IPS-18c (cell line): ENCODE measurements at regions not wholly inside any gene's neighbourhood (a gene's known extent, or its start where the extent isn't known, plus 50 kb on each side); places are given as distances from the start of the nearest gene placed in this dataset.
"Not testable (repeated sequence)": the region's sequence is repeated elsewhere in the genome, so short reads cannot be mapped to it uniquely, and the experiment has no call there.

Experiments used
- H3K4me3 ChIP-seq: 2 replicates; pipeline ENCODE4 v1.7.0; 2013; ENCODE audit warnings: low read depth, mild to moderate bottlenecking, low read length, moderate library complexity; ENCODE audit not compliant: insufficient read depth
- H3K9me3 ChIP-seq: one replicate; pipeline ENCODE4 v1.6.1; 2013; ENCODE audit warnings: mild to moderate bottlenecking, low read length, moderate library complexity; ENCODE audit not compliant: control insufficient read depth, insufficient read depth

GRCh38 chr7:91473619-91474018 lies 209.4 kb downstream of the FZD1 start:
- Histone ChIP-seq H3K4me3 (no peak overlapping the region), H3K9me3 (no peaks in the 10 kb centered on the region)

- Histone ChIP-seq H3K4me3 (no peak overlapping the region), H3K9me3 (no peaks in the 10 kb centered on the region)
These were observed 209.8 kb downstream of the FZD1 start for GRCh38 chr7:91474074-91474473.

- H3K4me3 ChIP-seq, H3K9me3 ChIP-seq: not testable (repeated sequence)
These were observed 216.2 kb downstream of the FZD1 start for GRCh38 chr7:91480470-91480869.

- Histone ChIP-seq H3K4me3 (no peak overlapping the region), H3K9me3 (no peaks in the 10 kb centered on the region)
These were observed 227.6 kb downstream of the FZD1 start for GRCh38 chr7:91491868-91492267.

GRCh38 chr7:91492317-91492716 lies 228.1 kb downstream of the FZD1 start:
- Histone ChIP-seq H3K4me3 (no peak overlapping the region), H3K9me3 (no peaks in the 10 kb centered on the region)

- Histone ChIP-seq H3K4me3 (no peak overlapping the region), H3K9me3 (no peaks in the 10 kb centered on the region)
These were observed 228.5 kb downstream of the FZD1 start for GRCh38 chr7:91492773-91493172.

- no peak overlapping the region for H3K4me3 ChIP-seq
- no peaks in the 10 kb centered on the region for H3K9me3 ChIP-seq
These were observed 230.2 kb downstream of the FZD1 start for GRCh38 chr7:91494450-91494849.

- Histone ChIP-seq H3K9me3 (no peaks in the 10 kb centered on the region), H3K4me3 (no peak overlapping the region)
These were observed 232.1 kb downstream of the FZD1 start for GRCh38 chr7:91496251-91496820.

- not testable (repeated sequence) for H3K9me3 ChIP-seq, H3K4me3 ChIP-seq
These were observed 233.0 kb downstream of the FZD1 start for GRCh38 chr7:91497277-91497676.

GRCh38 chr7:91503934-91504555 lies 239.8 kb downstream of the FZD1 start:
- Histone ChIP-seq H3K4me3 (no peak overlapping the region), H3K9me3 (no peaks in the 10 kb centered on the region)

GRCh38 chr7:91504919-91505318 lies 240.7 kb downstream of the FZD1 start:
- H3K4me3 ChIP-seq = no peak overlapping the region
- no peaks in the 10 kb centered on the region for H3K9me3 ChIP-seq

GRCh38 chr7:91506966-91507365 lies 242.7 kb downstream of the FZD1 start:
- H3K4me3 ChIP-seq, H3K9me3 ChIP-seq: not testable (repeated sequence)

GRCh38 chr7:91511861-91512260 lies 247.6 kb downstream of the FZD1 start:
- not testable (repeated sequence) for H3K4me3 ChIP-seq, H3K9me3 ChIP-seq

- no peaks in the 10 kb centered on the region for H3K9me3 ChIP-seq
- no peak overlapping the region for H3K4me3 ChIP-seq
These were observed 248.7 kb downstream of the FZD1 start for GRCh38 chr7:91512958-91513357.

GRCh38 chr7:91514591-91514990 lies 250.4 kb downstream of the FZD1 start:
- Histone ChIP-seq H3K9me3 (no peaks in the 10 kb centered on the region), H3K4me3 (no peak overlapping the region)

GRCh38 chr7:91515961-91516360 lies 251.7 kb downstream of the FZD1 start:
- no peak overlapping the region for H3K4me3 ChIP-seq
- no peaks in the 10 kb centered on the region for H3K9me3 ChIP-seq

- H3K9me3 ChIP-seq = no peaks in the 10 kb centered on the region
- no peak overlapping the region for H3K4me3 ChIP-seq
These were observed 253.1 kb downstream of the FZD1 start for GRCh38 chr7:91517201-91517785.

GRCh38 chr7:91518058-91518457 lies 253.8 kb downstream of the FZD1 start:
- Histone ChIP-seq H3K4me3 (no peak overlapping the region), H3K9me3 (no peaks in the 10 kb centered on the region)
